IMR-90 (cell line): ENCODE measurements at regions not wholly inside any gene's neighbourhood (a gene's known extent, or its start where the extent isn't known, plus 50 kb on each side); places are given as distances from the start of the nearest gene placed in this dataset.

Source experiments
- ATAC-seq: fragments of 200-7000 bp; cut with Tn5 transposase; 2 replicates; pipeline ENCODE4 v1.9.1; 2020; ENCODE audit warnings: low read depth, mild to moderate bottlenecking, moderate library complexity
- BruUV-seq: library from RNA; stranded (reverse); fragments of 400-500 nt; replicated peaks from 2 replicates; lab custom pipeline; 2021; lab: Mats Ljungman, UMichigan
- CTCF ChIA-PET: fragments of 300-600 bp; formaldehyde crosslinking; extraction: SDS; loops from one replicate; lab custom pipeline; 2021; ENCODE audit warnings: antibody characterized with exemption; lab: Yijun Ruan, JAX
- POLR2A ChIA-PET: fragments of 300-600 bp; sonication (Branson Sonifier 250); formaldehyde crosslinking; loops from one replicate; lab custom pipeline; 2022; ENCODE audit warnings: antibody characterized with exemption; ENCODE audit not compliant: unreplicated experiment; lab: Charles Lee
- DNase-seq: peaks from one replicate; pipeline ENCODE4 v3.0.0; 2013
- H2AFZ ChIP-seq: replicated peaks from 2 replicates; pipeline ENCODE3; 2013; ENCODE audit warnings: low read length, mild to moderate bottlenecking; ENCODE audit not compliant: poor library complexity
- H2AK5ac ChIP-seq: 2 replicates; pipeline ENCODE4 v1.6.1; 2013; ENCODE audit warnings: low read depth, low read length, inconsistent platforms
- H2AK9ac ChIP-seq: replicated peaks from 2 replicates; pipeline ENCODE3; 2013; ENCODE audit warnings: mild to moderate bottlenecking, low read depth, low read length, moderate library complexity; ENCODE audit not compliant: poor library complexity
- H2BK120ac ChIP-seq: 2 replicates; pipeline ENCODE4 v1.6.1; 2013; ENCODE audit warnings: low read depth, low read length, inconsistent platforms
- H2BK15ac ChIP-seq: 3 replicates; pipeline ENCODE4 v1.6.1; 2013; ENCODE audit warnings: low read depth, low read length, inconsistent platforms
- H2BK20ac ChIP-seq: 2 replicates; pipeline ENCODE4 v1.6.1; 2013; ENCODE audit warnings: low read depth, mild to moderate bottlenecking, inconsistent platforms, low read length, moderate library complexity
- H2BK5ac ChIP-seq: 2 replicates; pipeline ENCODE4 v1.6.1; 2013; ENCODE audit warnings: mild to moderate bottlenecking, low read depth, low read length, inconsistent platforms; ENCODE audit not compliant: poor library complexity, severe bottlenecking
- H3K14ac ChIP-seq: replicated peaks from 2 replicates; pipeline ENCODE4 v1.6.1; 2013; ENCODE audit warnings: low read depth, low read length, inconsistent platforms
- H3K18ac ChIP-seq: 2 replicates; pipeline ENCODE4 v1.6.1; 2013; ENCODE audit warnings: low read depth, low read length, control low read depth
- H3K23ac ChIP-seq: 2 replicates; pipeline ENCODE4 v1.6.1; 2013; ENCODE audit warnings: low read depth, low read length, inconsistent platforms
- H3K27ac ChIP-seq: 2 replicates; pipeline ENCODE4 v1.5.1; 2013; ENCODE audit warnings: mild to moderate bottlenecking, control low read depth, low read length; ENCODE audit not compliant: insufficient read depth
- H3K27me3 ChIP-seq: 2 replicates; pipeline ENCODE4 v1.6.1; 2013; ENCODE audit warnings: low read length; ENCODE audit not compliant: control insufficient read depth, insufficient read depth
- H3K36me3 ChIP-seq: 2 replicates; pipeline ENCODE4 v1.6.1; 2013; ENCODE audit warnings: low read length, mixed read lengths; ENCODE audit not compliant: control insufficient read depth, insufficient read depth
- H3K4ac ChIP-seq: 2 replicates; pipeline ENCODE4 v1.6.1; 2013; ENCODE audit warnings: low read depth, low read length, inconsistent platforms
- H3K4me1 ChIP-seq: 2 replicates; pipeline ENCODE4 v1.6.1; 2013; ENCODE audit warnings: low read length, mixed read lengths; ENCODE audit not compliant: control insufficient read depth, insufficient read depth
- H3K4me2 ChIP-seq: 2 replicates; pipeline ENCODE4 v1.6.1; 2013; ENCODE audit warnings: low read depth, mild to moderate bottlenecking, control low read depth, low read length, moderate library complexity
- H3K4me3 ChIP-seq: 2 replicates; pipeline ENCODE4 v1.5.1; 2013; ENCODE audit warnings: low read depth, mild to moderate bottlenecking, control low read depth, low read length, moderate library complexity; ENCODE audit not compliant: insufficient read depth
- H3K56ac ChIP-seq: 2 replicates; pipeline ENCODE4 v1.6.1; 2013; ENCODE audit warnings: low read length, inconsistent platforms; ENCODE audit not compliant: insufficient read depth; ENCODE audit errors: extremely low read depth
- H3K79me1 ChIP-seq, 2 experiments: 2 replicates each; pipeline ENCODE4 v1.6.1; 2013; ENCODE audit warnings: low read length in 2 of 2, inconsistent platforms in 1 of 2, low read depth in 1 of 2
- H3K9ac ChIP-seq: 2 replicates; pipeline ENCODE4 v1.6.1; 2013; ENCODE audit warnings: low read depth, low read length, control low read depth
- H3K9me1 ChIP-seq: 2 replicates; pipeline ENCODE4 v1.6.1; 2013; ENCODE audit warnings: low read length, inconsistent platforms; ENCODE audit not compliant: insufficient read depth
- H3K9me3 ChIP-seq: 2 replicates; pipeline ENCODE4 v1.6.1; 2013; ENCODE audit warnings: low read length; ENCODE audit not compliant: control insufficient read depth, insufficient read depth
- H4K20me1 ChIP-seq: 2 replicates; pipeline ENCODE4 v1.6.1; 2013; ENCODE audit warnings: low read length, inconsistent platforms; ENCODE audit not compliant: insufficient read depth
- H4K5ac ChIP-seq: 2 replicates; pipeline ENCODE4 v1.6.1; 2013; ENCODE audit warnings: mild to moderate bottlenecking, low read depth, low read length, control low read depth
- H4K8ac ChIP-seq, 2 experiments: 2 replicates each; pipeline ENCODE4 v1.6.1; 2013; ENCODE audit warnings: low read depth in 2 of 2, low read length in 2 of 2, control low read depth in 1 of 2, inconsistent platforms in 1 of 2
- H4K91ac ChIP-seq: 2 replicates; pipeline ENCODE4 v1.6.1; 2013; ENCODE audit warnings: low read depth, low read length, inconsistent platforms; ENCODE audit not compliant: insufficient read depth
- POLR2A ChIP-seq: IDR thresholded peaks from 2 replicates; pipeline ENCODE4 v1.6.1; 2012; ENCODE audit warnings: mild to moderate bottlenecking, low read depth, low read length
- RAD21 ChIP-seq: IDR thresholded peaks from 2 replicates; pipeline ENCODE4 v1.6.1; 2012; ENCODE audit warnings: low read length, improper control_type of control experiment
- dilution Hi-C: fragments of 300-500 bp; cut with HindIII; formaldehyde crosslinking; loops from one replicate; pipeline ENCODE4 v1.14.3; 2018; ENCODE audit warnings: low sequenced_read_pairs; ENCODE audit not compliant: unreplicated experiment
- in situ Hi-C: fragments of 300-500 bp; cut with MboI; formaldehyde crosslinking; loops from 3 replicates; pipeline ENCODE4 v1.14.3; 2019; ENCODE audit warnings: low sequenced_read_pairs, inconsistent platforms, mixed read lengths
- intact Hi-C: fragments of 100-400 bp; cut with micrococcal nuclease; formaldehyde crosslinking; loops from 2 replicates; pipeline ENCODE4 v1.10.0; 2022
- TF ChIP-seq, protein P1 (sequence below): fragments of 150-350 bp; IDR thresholded peaks from 2 replicates; pipeline ENCODE4 v1.6.1; 2017; ENCODE audit warnings: mild to moderate bottlenecking, antibody characterized with exemption, low read length, low read depth

DNA sequence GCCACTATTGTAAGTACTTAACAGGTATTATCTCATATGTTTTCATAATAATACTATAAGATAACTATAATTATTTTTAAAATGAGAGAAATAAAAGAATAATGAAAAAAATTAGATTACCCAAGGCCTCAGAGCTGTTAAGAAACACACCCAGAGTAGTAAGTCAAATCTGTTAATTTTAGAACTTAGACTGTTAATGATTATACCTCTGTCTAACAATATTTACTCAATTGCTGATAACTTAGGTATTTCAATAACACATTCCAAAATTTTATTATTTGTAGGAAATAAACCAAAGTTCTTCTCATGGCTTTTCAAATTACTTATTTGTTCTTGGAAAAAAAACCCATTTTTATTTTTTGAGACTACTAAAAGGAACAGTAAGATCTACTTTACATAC is 227.5 kb upstream of the KCNH7 start:
- Histone ChIP-seq H2BK120ac (no peak overlapping the region), H3K56ac (no peak overlapping the region), H2BK20ac (no peak overlapping the region), H3K9me3 (peaks cover 6% of the 10 kb centered on the region; the same call in 1 of the 2 replicates), H4K91ac (no peak overlapping the region), H4K8ac (no peak overlapping the region), H2AFZ (no peak overlapping the region), H3K36me3 (no peaks in the 10 kb centered on the region), H3K14ac (no peak overlapping the region), H2BK15ac (no peak overlapping the region), H3K9me1 (no peaks in the 10 kb centered on the region), H4K5ac (no peak overlapping the region), H2AK9ac (no peak overlapping the region), H3K4me2 (no peak overlapping the region), H3K18ac (no peak overlapping the region), H3K4me3 (no peak overlapping the region), H3K9ac (no peak overlapping the region), H3K23ac (no peak overlapping the region), H3K4ac (no peak overlapping the region), H2BK5ac (no peak overlapping the region), H3K27me3 (no peaks in the 10 kb centered on the region), H4K20me1 (no peaks in the 10 kb centered on the region), H3K27ac (no peak overlapping the region), H3K4me1 (no peaks in the 10 kb centered on the region), H3K79me1 (no peaks in the 10 kb centered on the region), H2AK5ac (no peak overlapping the region)
- CTCF ChIA-PET, result no interaction called here
- no TSS peak for BruUV-seq
- TF ChIP-seq RAD21 (no peak), POLR2A (no peak)
- TF ChIP-seq, protein P1, sequence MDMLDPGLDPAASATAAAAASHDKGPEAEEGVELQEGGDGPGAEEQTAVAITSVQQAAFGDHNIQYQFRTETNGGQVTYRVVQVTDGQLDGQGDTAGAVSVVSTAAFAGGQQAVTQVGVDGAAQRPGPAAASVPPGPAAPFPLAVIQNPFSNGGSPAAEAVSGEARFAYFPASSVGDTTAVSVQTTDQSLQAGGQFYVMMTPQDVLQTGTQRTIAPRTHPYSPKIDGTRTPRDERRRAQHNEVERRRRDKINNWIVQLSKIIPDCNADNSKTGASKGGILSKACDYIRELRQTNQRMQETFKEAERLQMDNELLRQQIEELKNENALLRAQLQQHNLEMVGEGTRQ, result no peak
- POLR2A ChIA-PET, result no interaction called here
- intact Hi-C loops, result no loop called here
- DNase-seq (no peak), ATAC-seq (no peak)
- in situ Hi-C loops, result no loop called here
- dilution Hi-C loops, result no loop called here
